NCI-H82 treated with DMSO at 0.1 percent for 48 hours (cell line): ENCODE measurements at regions not wholly inside any gene's neighbourhood (a gene's known extent, or its start where the extent isn't known, plus 50 kb on each side); places are given as distances from the start of the nearest gene placed in this dataset.

Source experiments
- DNase-seq: peaks from one replicate; lab custom pipeline; 2025; ENCODE audit not compliant: unreplicated experiment; lab: John Stamatoyannopoulos, UW

DNA sequence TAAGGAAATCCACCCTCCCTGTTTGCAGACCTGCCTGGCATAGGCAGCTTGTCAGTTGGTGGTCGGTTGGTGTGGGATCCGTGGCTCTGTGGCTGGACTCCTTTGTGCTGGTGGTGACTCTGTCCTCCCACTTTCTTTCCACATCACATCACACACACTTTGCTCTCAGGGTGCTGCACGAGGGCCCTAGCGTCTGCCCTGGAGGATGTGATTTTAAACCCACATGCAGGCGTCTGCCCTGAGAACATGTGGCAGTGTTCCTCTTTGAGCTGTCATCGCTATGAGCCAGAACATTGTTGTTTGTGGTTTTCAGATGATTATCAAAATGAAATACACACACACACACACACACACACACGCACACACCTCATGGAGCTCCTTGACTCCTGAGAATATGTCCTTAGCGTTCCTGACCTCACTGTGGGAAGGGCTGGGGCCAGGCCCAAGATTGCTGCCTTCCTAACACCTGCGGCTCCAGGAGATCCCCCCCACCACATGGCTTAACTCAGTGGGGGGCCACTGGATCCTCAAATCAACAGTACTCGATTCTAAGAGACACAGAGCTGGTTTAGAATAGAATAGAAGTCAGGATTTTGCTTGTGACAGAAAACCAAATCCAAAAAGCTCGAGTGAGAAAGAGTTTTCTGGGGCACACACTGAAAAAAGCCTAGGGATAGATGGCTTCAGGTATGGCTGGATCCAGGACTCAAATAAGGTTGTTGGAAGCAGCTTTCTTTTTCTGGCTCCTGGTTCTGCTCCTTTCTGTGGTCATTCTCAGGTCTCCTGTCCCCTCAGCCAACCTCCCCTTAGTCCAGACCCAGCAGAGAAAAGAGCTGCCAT is 54.8 kb downstream of the RTP5 start:
- DNase-seq = no peak

DNA sequence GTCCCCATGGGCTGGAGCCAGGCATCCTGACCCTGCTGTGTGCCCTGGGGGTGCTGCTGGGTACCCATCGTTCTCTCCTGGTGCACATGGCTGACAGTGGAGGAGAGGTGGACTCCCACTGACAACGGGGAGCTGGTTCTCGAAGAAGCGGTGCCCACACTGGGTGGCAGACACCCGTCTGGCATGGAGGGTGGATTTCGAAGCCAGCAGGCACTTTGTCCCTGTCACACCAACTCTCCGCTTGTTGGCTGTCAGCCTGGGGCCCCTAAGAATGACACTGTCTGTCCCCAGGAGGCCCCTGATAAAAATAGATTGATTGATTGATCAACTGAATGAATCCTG is 55.4 kb downstream of the RTP5 start:
- DNase-seq = no peak

DNA sequence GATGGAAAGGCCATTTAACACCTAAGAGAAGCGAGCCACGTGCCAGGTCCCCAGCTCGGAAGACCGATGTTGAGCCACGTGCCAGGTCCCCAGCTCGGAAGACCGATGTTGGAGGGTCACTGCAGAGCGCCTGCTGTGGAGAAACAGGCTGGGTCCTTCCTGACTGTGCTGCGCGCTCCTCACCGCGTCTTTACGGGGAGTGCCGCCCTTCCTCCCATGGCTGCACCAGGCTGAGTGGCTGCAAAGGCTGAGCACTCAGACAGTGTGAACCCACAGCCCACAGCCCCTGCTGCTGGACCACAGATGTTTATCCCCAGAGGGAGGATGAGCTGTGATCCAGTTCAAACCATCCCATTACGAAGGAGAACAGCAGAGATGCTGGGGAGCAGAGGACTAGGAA is 55.7 kb downstream of the RTP5 start:
- DNase-seq = no peak

DNA sequence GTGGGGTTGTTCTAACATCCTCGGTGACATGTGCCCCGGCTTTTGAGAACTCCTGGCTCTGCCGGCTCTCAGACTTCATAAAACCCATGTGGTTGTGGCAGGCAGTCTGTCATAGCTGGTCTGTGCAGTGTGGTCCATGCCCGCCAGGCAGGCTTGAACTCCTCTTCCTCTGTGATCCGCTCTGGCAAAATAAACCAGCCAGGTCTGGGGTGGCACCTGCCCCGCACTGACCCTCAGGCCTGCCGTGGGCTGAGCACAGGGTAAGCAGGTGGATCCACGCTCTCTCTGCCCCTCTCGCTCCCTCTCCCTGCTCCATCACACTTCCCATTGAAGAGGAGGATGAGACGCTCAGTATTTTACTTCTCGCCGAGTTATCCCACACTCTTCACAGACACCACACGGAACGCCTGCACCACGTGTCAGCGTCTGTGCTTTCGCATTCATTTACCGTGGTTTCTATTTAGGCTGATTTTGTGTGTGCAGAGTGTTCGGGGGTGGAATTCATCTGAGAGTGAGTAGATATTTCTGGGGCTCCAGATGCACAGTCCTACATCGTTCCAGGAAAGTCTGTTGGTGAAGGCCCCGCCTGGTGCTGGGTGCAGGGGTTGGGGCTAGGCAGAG is 56.4 kb downstream of the RTP5 start:
- DNase-seq = no peak

DNA sequence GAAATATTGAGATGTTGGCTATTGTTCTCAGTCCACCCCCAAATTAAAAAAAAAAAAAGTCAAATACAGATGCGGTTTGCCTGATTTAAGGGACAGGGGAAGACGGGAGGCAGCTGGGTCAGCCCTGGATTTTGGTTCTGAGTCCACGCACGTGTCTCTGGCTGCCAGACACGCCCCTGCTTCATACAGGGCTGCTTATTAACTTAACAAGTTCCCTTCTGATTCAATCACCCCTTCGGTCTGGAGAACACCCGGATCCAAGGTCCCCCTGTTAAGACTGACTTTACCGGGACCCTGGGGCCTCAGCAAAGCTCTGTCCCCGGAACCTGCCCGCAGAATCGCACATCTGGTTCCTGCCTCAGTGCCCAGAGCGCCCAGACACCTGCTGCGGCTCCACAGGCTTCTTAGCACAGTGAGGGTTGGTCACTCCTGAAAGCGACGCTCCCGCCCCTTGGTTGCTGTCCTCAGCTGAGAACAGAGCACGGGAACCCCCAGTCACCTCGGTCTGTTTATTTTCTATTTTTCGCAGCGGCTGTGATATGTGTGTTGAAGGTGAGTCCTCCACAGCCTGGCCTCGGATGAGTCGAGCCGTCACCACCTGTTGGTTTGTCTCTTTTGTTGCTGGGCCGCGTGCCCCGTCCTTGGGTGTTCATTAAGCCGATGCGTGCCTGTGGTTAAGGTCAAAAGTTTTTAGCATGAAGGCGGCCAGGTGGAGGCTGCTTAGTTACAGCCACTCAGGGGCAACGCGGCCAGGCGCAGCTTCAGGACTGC is 57.2 kb downstream of the RTP5 start:
- no peak for DNase-seq

DNA sequence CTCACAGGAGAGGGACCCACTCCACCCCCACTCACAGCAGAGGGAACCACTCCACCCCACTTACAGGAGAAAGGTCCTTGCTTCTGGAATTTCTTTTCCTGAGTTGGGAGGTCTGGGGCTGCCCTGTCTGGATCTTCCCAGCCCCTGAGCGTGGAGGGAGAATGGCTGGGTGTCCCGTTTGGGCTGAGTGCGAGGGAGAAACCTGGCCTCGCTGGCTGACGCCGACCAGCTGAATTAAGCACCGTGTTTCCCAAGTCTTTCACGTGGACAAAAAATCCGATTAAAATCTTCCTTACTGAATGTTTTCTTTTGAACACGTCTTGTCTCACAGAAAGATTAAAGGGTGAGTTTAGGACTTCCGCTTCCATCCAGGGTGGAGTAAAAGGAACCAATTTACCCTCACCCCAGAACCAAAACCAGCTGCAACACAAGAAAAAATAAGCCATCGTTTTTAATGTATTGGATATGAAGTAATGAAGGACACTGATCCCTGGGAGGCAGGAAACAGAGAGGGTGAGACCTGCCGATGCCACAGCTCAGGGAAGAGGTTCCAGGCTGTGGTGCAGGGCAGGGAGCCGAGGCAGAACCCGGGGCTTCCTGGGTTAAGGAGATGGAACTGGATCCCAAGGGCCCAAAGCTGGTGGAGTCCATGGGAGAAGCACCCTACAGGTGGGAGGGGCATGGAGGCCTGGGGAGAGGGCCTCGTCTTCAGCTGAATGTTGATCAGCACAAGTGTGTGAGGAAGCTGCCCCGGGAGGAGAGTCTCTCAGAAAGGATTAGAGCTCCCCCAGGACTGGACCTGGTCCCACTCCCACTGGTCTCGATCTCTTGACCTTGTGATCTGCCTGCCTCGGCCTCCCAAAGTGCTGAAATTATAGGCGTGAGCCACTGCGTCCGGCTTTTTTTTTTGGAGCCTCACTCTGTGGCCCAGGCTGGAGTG is 60.3 kb downstream of the RTP5 start:
- no peak for DNase-seq

DNA sequence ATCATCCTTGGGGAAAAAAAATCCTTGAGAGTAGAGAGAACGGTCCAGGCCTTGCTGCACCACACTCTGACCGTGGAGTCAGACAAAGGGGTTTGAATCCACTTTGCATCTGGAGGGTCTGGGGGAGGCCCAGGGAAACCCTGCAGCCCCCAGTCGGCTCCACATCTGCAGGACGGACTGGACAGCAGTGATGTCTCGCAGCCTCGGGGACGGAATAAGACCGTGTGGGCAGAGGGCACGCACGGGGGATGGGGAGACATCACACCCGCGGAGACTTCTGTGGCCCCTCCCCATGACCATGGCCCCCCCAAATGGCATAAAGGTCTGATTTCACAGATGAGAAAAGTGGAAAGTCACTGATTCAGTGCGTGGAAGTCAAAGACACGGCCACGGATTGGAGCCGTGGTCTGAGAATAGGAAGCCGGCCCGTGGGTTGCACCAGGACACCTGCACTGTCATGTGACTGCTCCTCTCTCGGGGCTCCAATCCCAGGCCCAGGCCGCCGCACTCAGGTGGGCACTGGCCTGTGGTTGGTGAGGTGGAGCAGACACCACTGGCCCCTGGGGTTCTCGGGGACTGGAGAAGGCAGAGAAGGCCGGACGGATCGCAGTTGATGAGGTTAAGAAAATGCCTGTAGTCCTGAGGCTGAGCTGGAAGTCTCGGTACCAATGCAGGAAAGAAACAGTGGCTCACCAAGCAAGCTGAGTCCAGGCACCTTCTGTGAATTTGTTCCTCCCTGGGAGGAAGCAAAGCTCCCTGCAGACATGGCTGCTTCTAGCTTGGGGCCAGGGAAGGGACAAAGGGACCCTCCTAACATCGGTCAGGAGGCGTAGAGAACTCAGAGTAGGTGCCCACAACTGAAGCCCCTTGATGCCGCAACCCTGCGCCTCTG is 61.8 kb downstream of the RTP5 start:
- no peak for DNase-seq

DNA sequence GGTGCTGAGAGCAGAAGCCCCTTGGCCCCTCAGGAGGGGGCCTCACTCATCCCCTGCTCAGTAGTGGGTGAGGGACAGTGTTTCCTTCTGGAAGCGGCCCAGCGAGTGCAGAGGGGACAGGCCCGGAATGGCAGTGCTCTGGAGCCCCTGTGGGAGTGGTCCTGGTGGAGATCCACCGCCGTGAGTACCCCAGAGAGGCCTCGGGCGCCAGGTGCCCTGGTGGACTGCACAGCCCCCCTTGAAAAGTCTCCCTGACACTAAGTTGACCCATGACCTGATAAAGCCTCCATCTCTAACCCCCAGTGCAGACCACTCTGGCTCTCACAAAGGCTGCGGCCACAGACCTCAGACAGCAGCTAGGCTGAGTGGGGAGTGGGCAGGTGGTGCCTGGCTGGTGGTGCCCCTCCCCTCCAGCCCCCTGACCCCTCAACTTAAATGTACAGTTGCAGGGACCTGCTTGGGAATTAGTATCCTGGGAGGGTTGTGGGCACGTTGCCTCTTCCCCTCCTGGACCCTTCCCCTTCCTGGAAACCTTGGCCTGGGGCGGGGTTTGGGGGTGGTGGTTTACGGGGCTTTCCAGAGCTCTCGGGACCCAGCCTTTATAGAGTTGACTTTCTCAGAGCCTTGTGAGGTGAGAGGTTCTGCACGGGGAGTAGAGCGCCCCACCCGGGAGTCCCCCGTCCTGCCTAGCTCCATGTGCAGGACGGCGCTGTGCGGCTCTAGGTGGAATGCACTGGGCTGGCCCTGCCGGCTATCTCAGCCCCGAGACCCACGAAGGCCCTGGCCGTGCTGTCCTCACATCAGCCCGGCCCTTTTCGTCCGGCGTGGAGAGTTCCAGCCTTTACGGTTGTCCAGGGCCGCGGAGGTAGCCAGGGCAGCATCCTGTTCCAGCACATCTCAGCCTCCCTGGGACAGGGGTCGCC is 62.7 kb downstream of the RTP5 start:
- no peak for DNase-seq

DNA sequence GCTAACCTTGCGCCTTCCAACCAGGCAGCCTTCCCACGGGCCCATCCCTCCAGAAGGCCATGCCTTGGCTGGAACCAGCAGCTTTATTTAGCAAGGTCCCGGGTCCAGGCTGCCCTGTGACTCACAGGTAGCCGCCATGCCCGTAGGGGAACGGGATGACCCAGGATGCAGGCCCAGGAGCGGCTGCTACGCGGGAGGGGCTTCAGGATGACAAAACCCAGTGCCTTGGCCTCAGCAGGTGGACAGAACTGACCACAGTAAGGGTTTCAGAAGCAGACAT is 63.3 kb downstream of the RTP5 start:
- no peak for DNase-seq

DNA sequence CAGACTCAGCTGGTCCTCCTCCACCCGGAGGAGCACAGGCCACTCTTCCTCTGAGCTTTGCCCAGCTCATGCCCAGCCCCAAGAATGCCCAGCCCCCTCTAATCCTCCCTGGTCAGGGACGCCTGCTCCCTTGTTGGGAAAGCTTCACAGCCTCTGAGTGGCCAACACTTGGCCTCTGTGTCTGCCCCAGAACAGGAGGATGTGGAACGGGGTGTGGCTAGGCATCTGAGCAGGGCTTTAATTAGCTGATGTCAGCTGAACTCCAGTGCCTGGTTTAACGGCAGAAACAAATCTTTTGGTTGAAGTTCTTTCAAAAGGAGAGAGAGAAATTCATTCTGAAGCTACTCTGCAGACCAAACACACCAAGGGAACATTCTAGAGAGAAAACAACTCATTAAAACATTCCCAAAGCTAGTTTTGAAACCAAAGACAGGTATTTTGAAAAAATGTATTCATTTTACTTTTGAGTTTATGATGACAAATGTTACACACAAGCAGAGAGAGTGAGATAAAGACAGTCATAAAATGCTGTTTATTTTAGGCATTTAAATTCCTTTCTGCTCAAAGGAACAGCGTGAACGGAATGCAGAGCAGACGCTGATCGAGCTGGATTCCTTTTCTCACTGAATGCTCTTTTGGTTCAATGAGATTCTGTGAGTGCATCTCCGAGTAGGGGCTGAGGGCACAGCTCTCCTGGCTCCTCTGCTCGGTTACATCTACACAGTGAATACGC is 63.8 kb downstream of the RTP5 start:
- no peak for DNase-seq

DNA sequence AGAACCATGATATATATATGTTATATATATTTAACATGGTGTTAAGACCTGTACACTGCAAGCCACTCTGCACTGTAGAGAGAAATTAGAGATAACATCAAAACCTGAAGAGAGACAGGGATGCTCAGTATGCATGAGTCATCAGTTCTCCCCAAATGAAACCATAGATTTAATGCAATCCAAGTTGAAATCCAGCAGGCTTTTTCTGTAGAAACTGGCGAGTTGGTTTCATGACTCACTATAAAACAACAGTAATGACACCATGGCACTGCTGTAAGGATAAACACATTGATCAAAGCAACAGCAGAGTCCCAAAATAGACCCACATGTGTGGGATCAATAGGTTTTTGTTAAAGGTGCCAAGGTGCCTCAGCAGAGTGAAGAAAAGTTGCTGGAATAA is 65.8 kb downstream of the RTP5 start:
- DNase-seq = no peak

DNA sequence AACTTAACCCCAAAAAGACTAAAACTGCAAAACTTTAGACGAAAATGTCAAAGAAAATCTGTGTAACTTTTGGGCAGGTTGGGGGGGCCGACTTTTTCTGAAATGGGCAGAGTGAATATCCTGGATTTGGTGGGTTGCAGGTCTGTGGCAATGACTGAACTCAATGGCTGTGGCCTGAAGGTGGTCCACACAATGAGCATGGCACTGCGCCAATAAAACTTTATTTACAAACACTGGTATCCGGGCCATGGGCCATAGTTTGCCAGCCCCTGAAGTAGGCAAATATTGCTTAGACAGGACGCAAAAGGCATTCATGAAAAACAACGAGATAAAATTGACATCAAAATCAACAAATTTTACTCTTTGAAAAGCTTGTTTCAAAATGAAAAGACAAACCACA is 66.2 kb downstream of the RTP5 start:
- no peak for DNase-seq

DNA sequence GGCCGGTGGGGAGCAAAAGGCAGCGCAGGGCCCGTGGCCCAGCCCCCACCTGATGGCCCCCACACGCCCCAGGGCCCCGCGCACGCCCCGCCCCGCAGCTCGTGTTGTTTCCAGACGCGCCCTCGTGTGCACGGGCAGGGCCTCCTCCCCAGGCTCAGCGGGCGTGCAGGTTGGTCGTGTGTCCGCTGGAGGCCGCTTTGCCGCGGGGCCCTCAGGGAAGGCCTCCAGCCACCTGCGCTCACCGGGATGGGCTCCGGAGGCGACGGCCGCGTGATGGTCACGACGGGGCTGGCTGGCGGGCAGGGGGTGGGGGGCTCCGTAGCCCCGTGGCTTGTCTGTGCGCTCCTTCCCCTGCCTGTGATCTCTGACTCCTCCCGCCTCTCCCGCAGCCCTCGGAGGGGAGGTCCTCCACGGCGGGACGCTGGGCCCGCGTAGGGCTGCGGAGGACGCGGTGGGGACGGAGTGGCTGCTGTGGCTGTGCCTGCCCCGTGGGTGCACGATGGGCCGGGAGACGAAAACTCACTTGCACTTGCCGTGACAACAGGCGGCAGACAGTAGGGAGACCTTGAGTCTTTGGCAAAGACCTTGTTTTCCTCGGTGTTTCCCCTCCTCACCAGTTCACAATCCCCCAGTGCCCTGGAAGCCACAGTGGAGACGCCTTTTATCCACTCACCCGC is 67.1 kb downstream of the RTP5 start:
- DNase-seq = no peak

DNA sequence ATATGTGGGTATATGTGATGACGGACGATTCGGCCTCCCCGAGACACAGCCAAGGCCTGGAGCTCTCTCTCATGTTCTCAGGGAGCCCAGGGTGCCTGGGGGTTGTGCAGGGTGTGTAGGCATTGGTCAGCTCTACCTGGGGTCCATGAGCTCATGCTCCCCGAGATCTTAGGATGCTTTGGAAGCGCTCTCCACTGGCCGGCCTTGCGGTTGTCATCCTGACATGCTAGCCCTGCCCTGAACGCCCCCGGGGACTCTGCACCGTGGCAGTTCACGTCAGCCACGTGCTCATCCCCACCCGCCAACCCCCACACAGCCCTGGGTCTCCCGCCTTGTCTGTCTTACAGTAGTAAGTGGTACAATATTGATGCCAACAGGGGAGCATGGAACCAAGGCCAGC is 67.8 kb downstream of the RTP5 start:
- DNase-seq = no peak

DNA sequence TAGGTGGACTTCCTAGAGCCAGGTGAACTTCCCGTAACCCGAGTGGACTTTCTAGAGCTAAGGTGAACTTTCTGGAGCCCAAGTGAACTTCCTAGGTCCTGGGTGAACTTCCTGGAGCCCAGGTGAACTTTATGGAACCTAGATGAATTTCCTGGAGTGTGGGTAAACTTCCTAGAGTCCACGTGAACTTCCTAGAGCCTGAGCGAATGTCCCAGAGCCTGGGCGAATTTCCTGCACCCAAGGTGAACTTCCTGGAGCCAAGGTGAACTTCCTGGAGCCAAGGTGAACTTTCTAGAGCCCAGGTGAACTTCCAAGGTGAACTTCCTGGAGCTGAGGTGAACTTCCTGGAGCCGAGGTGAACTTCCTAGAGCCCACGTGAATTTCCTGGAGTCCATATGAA is 70.0 kb downstream of the RTP5 start:
- DNase-seq = no peak

DNA sequence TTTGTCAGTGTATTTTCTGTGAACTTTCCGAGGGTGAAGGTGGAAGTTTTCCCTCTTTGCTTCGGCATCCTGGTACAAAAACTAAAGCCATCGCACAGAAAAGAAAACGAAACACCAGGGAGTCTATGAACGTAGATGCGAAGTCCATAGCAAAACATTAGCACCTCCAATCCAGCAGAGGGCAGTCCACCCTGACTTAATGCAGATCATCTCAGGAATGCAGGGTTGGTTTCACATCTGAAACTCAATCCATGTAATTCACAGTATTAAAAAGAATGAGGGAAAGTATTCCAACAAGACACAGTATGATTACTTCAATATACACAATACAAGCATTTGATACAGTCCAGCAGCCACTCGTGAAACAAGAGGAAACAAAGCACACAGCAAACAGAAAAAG is 70.8 kb downstream of the RTP5 start:
- no peak for DNase-seq

DNA sequence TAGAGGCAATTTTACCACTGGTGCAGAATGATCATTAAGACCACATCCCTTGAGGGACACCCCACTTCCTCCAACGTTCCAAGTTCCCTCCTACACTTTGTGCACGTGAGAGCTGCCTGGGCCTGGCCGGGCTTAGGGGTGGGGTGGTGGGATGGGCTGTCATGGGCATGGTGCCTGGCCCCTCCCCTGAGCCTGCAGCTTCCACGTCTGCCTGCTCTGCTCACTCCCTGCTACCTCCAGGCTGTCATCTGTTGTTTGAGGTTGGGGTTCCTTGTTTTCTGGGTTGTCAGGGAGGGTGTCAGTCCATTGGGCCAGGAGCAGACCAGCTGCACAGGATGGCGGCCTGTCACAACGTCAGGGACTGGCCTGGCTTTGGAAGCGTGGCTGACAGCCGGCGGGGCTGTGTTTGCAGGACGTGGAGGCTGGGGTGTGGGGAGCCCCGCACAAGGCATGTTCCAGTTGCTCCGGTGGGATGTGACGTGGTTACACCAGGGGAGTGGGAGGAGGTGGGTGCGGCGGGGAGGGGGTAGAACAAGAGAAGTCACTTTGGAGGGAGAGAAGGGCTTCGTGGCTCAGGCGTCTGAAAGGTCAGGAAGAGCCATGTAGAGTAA is 72.3 kb downstream of the RTP5 start:
- no peak for DNase-seq
